Right lobe of liver (tissue), 4 donors: ENCODE measurements at regions not wholly inside any gene's neighbourhood (a gene's known extent, or its start where the extent isn't known, plus 50 kb on each side); places are given as distances from the start of the nearest gene placed in this dataset.

Experiments
- CTCF ChIP-seq, 4 donors: fragments of 200-600 bp in 3 of 4; fragments of 450-650 bp in 1 of 4; IDR thresholded peaks; one replicate each; pipeline versions ENCODE4 v1.5.1 to v1.8.0; 2016 to 2022; ENCODE audit warnings: antibody characterized with exemption in 4 of 4, mild to moderate bottlenecking in 2 of 4
- POLR2A ChIP-seq: fragments of 450-650 bp; IDR thresholded peaks from one replicate; pipeline ENCODE4 v1.6.1; 2017; ENCODE audit warnings: antibody characterized with exemption, mild to moderate bottlenecking
- donor health status: DM: no; HTN: no; CAD: no.
- donor health status: DM: no; HTN: no; CAD: no.
- donor health status: DM: no; HTN: yes; CAD: no.

GRCh38 chr14:106023411-106023810 lies 497.0 kb downstream of the TMEM121 start:
- TF ChIP-seq CTCF (IDR thresholded peaks at IDR 0.05), result no peak
- no peak for TF ChIP-seq POLR2A
